HG03571 (cell line): ENCODE measurements at regions not wholly inside any gene's neighbourhood (a gene's known extent, or its start where the extent isn't known, plus 50 kb on each side); places are given as distances from the start of the nearest gene placed in this dataset.

Source experiments
- ATAC-seq: cut with Tn5 transposase; IDR thresholded peaks from one replicate; pipeline ENCODE4 v1.9.1; 2021; ENCODE audit not compliant: unreplicated experiment

- ATAC-seq, result no peak
These were observed 374.6 kb upstream of the CFAP20DC start for GRCh38 chr3:59424268-59425010.

GRCh38 chr3:59423707-59424106, 373.9 kb upstream of the CFAP20DC start:
- no peak for ATAC-seq

DNA sequence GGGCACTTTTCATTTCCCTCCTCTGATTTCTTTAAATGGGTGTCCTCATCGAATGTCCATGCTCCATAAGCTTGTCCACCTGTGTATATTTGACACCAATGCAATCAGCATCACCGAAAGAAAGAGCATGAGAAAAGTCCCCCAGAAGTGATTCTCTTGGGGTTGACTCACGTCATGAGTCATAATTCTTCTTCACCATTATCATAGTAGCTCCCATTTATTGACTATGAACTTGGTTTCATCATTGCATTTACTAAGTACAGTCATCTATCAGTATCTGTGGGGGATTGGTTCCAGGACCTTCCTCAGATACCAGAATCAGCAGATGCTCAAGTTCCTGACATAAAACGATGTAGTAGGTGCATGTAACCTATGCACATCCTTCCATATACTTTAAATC, 372.5 kb upstream of the CFAP20DC start:
- no peak for ATAC-seq

DNA sequence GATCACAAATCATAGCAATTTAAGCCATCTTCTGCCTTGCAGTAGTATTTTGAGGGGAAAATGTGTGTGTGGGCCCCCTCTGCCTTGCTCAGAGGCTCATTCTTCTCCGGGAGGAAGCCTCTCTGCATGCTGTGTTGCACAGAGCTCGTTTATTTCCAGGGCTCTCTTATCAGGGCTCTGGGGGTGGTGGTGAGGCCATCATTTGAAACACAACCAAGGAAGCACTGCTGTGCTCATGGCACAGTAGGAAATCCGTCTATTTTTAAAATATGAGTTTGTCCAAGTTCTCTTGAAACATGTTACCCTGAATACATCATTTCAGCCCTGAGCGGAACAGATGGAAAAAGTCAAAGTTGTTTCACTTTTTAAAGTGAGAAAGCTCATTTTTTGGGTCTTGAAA, 369.0 kb upstream of the CFAP20DC start:
- no peak for ATAC-seq

DNA sequence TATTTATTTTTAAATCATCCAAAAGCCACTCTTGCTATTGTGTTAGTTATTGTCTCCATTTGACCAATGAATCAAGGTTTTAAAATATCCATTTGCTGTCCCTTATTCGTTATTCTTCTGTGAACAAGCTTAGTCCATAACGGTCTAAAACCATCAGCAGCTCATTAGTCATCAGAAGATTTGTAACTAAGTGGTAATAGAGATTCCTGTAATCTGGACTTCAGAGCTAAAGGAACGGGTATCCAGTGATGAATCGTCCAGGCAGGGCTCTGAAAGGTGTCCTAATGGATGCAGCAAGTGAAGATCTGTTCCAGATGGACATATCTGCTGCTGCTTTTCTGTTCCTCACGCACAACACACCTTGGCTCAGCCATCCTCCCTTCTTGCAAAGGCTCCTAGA, 362.7 kb upstream of the CFAP20DC start:
- no peak for ATAC-seq

- ATAC-seq, result no peak
These were observed 361.9 kb upstream of the CFAP20DC start for GRCh38 chr3:59411694-59412093.

DNA sequence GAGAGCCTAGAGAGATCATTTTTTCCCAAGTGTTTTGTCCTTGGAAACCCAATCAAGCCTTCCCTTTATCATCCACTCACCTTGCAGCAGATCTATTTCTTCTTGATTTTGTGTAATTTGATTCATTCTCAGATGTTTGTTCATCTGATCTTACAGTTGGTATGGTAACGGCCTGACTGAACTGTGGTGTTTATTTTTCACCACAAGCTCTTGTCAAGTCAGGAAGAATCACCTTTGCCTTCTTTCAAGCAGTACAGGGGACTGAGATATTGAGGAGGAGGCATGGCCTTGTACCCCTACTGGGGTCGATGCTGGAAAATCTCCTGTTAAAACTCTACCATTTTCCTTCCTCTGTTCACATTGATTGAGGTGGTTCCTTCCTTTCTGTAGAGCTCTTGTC, 361.4 kb upstream of the CFAP20DC start:
- ATAC-seq, result no peak

- ATAC-seq, result no peak
These were observed 358.3 kb upstream of the CFAP20DC start for GRCh38 chr3:59408047-59408624.

DNA sequence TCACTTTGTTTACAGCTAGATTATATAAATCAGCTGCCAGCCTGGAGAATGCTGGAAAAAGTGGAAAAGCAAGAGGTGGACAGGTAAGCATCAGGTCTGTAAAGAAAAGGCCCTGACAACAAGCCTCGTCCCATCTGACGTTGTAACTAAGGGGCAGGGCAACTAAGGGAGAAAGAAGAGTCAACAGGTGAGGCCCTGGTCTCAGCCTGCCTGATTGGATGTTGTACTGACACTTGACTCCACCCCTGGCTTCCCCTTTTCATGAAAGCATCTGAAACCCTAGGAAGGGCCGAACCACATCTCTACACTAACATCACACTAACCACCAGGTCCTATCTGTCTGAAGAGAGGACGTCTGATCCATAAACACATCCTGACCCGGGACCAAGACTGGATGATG, 357.6 kb upstream of the CFAP20DC start:
- no peak for ATAC-seq

- ATAC-seq, result peak; percentile 71
These were observed 357.1 kb upstream of the CFAP20DC start for GRCh38 chr3:59406943-59407342.

GRCh38 chr3:59404851-59405250, 355.0 kb upstream of the CFAP20DC start:
- no peak for ATAC-seq

GRCh38 chr3:59404064-59404463, 354.2 kb upstream of the CFAP20DC start:
- no peak for ATAC-seq

GRCh38 chr3:59401924-59402323, 352.1 kb upstream of the CFAP20DC start:
- peak; percentile 59 for ATAC-seq

GRCh38 chr3:59392116-59392515, 342.3 kb upstream of the CFAP20DC start:
- no peak for ATAC-seq

DNA sequence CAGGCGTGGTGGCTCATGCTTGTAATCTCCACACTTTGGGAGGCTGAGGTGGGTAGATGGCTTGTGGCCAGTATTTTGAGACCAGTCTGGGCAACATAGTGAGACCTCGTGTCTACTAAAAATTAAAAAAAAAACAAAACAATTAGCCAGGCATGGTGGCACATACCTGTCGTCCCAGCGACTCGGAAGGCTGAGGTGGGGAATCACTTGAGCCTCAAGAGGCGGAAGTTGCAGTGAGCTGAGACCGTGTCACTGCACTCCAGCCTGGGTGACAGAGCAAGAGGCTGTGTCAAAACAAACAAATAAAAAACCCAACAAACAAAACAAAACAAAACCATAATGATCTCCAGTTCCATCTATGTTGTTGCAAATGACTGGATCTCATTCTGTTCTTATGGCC, 341.3 kb upstream of the CFAP20DC start:
- ATAC-seq, result no peak

DNA sequence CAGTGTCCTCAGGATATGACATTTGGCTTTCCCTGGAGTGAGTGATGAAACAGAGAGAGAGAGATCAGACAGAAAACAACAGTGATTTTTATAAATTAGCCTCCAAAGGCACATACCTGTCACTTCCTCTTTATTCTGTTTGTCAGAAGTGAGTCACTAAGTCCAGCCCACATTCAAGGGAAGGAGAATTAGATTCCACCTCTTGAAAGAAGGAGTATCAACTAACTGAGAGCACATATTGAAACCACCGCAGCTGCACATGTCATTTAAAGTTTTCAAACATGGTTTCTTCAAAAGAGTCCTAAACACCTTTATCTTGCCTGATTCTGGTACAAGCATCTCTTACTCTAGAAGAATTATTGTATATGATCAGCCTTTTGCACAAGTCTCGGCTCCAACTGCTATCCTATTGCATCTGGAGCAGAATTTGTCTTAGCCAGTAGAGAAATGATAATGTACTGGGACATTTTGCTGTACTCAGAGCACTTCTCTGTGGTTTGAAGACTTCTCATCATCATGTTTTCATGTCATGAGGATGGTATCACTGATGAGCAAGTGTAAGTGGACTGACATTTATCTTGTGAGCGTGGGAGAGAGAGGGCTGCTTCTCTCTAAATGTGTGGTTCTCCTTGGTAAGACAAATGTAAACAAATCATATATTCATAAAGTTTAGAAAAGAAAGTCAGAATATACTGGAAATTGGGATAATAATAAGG, 338.9 kb upstream of the CFAP20DC start:
- ATAC-seq, result no peak

DNA sequence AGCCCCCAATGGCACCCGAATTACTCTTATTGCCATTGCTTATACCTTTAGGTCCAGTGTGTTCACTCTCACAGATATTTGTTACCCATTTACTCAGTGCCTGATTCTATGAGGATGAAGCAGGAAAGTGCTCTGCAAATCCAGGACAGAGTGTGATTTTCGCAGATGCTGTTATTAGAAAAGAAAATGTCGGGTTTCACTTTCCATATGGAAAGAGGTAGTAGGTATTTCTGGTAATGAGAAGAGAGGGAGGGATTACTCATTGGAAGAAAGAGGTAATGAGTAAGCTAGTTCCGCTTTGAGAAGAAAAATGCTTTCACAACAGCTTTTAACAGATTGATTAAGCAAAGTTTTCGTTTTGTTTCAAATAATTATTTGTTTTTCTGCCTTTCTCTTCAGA, 336.3 kb upstream of the CFAP20DC start:
- ATAC-seq, result peak; percentile 85

- ATAC-seq, result no peak
These were observed 335.7 kb upstream of the CFAP20DC start for GRCh38 chr3:59385547-59385946.

DNA sequence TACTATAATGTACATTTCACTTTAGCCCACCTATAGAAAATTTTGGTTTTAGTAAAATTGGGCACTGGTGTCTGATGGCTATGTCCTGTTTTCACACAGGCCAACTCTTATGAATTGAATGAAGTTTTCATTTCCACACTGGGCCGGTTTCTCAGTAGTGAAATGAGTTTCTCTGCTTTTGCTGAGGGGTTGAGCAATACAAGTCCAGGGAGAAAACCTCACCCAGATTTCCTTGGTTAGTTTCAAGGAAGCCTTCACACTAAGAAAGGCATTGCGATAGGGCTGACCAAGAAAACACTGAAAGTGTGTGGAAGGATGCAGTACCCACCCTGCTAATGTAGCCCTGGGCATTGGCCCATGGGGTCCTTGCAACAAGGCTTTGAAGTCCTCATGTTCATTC, 331.5 kb upstream of the CFAP20DC start:
- peak; percentile 61 for ATAC-seq

DNA sequence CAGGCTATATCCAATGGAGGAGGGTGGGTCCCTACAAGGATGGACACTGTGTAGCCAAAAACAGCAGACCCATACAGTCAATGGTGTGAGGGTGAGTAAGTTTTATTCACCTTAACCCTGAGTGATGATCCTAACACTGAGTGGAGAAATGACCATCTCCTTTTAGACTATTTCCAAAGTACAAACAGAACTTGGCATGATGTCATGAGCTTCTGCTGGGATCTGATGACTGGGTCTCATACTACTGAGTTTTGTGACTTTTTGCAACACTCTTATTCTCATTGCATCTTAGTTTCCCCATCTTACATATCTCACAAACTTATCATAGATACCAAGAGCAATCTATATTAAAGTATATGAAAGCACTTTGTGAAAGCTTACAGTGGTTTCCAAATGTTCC, 330.3 kb upstream of the CFAP20DC start:
- no peak for ATAC-seq

- ATAC-seq, result peak; percentile 99
These were observed 325.0 kb upstream of the CFAP20DC start for GRCh38 chr3:59374818-59375211.

DNA sequence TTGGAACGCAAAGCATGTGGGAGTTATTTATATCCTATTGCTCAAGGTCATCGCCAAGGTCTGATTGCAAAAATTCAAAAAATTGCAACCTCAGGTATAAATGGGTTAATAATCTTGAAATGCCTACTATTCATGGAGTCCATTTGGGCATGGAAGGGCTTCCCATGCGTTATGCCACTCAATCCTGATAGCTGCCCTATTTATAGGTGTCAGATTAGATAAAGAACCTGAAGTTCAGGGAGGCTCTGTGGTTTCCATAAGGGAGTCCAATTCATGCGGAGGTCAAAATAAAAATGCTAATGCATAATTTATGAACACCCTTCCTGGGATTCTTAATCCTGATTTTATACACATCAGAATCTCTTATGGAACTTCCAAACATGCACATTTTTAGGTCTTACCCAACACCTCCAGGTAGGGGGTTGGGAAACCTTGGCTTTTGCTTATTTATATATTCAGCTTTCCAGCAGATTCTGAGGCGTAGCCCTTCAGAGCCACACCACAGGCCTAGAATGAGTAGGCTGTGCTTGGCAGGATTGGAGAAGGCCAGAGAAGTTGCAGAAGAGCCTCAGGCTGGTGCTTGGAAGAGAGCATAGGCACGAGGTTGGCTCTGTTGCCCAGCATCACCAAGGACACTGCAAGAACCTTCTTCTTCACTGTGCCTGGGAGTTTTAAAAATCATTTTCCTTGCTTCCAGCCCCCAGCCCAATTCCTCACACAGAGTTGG, 324.4 kb upstream of the CFAP20DC start:
- no peak for ATAC-seq
